NCI-H226 (cell line): ENCODE measurements at regions not wholly inside any gene's neighbourhood (a gene's known extent, or its start where the extent isn't known, plus 50 kb on each side); places are given as distances from the start of the nearest gene placed in this dataset.
"Not testable (repeated sequence)": the region's sequence is repeated elsewhere in the genome, so short reads cannot be mapped to it uniquely, and the experiment has no call there.

Experiments used
- DNase-seq: peaks from one replicate; pipeline ENCODE4 v3.0.0-alpha.2; 2015

GRCh38 chr2:236776695-236777251, 207.1 kb downstream of the ACKR3 start:
- no peak for DNase-seq

GRCh38 chr2:236777408-236777807, 207.8 kb downstream of the ACKR3 start:
- DNase-seq: no peak

DNA sequence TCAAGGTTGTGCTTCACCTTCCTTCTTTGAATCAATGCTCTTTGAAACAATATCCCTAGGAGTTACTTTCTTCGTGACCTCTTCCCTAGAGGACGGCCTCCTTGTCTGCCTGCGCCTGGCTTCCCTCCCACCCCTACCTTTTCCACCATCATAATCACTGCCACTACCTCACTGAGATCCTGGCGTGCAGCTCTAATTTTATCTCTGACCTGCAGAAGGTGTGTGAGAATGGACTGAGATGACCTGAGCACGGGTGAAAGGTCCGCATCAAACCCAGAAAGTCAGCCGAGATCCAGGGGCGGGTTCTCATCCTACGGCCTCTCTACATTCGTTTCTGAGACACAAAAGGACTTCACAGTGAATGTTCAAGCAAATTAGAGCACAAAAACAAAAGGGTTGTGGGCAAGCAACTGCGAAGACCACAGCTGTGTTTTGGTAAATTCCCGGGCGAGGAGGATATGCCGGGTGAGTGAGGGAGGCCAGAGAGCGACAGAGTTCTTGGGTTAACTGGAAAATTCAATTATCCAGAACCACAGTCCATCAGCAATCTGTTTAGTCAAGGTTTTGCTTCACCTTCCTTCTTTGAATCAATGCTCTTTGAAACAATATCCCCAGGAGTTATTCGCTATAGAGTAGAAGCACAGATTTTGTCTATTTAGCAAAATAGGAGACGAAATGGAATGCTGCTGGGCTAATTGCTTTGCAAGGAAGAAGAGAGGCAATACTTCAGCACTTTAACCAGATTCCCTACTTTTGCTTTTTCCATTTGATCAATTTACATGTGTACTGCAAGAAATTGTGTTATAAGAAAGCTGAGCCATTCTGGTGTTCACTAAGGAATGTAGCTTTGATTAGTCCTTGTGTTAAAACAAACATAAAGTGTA, 212.6 kb downstream of the ACKR3 start:
- no peak for DNase-seq

GRCh38 chr2:236782938-236783337, 213.3 kb downstream of the ACKR3 start:
- peak; percentile 26 for DNase-seq

GRCh38 chr2:236783417-236784020, 213.9 kb downstream of the ACKR3 start:
- no peak for DNase-seq

DNA sequence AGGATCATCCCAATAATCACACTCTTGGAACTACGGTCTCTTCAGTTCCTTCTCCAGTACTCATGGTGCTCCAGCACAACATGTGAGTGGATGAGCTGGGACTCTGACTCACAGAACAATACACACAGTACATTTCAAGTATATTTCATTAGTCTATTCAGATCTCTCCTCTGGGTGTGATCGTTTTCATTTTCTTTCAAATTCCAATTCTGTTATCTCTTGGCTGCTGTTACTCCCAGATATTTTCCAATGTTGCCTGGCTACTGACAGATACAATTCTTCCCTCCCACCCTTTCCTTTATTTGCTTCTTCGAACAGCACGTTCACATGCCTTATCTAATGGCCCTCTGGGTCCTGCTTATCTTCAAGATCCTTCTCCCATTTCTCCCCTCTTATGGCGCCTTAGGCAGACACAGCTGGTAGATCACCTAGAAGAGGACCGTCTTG, 216.0 kb downstream of the ACKR3 start:
- DNase-seq: peak; percentile 77

DNA sequence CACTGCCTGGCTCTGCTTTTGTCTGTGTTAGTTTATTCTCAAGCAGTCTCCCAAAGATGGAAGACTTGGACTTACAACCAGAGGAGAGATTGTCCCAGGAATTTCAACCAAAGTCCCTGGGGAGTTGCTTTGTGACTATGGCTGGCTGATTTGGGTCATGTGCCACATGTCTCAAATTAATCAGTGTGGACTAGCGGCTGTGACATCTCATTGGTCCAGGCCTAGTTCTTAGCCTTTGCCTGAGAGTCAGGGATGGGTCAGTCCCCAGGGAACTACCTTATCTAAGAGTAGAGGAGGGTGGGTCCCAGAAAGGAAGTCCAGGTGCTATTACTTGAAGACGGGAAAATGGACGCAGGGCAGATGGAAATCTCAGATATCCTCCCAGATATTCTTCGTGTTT, 217.1 kb downstream of the ACKR3 start:
- no peak for DNase-seq

DNA sequence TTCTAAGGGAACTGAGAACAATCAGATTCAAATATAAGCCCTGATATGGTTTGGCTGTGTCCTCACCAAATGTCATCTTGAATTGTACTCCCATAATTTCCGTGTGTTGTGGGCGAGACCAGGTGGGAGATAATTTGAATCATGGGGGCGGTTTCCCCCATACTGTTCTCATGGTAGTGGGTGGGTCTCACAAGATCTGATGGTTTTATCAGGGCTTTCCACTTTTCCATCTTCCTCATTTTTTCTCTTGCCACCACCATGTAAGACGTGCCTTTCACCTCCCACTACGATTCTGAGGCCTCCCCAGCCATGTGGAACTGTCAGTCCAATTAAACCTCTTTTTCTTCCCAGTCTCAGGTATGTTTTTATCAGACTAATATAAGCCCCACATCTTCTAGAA, 217.8 kb downstream of the ACKR3 start:
- DNase-seq: not testable (repeated sequence)

DNA sequence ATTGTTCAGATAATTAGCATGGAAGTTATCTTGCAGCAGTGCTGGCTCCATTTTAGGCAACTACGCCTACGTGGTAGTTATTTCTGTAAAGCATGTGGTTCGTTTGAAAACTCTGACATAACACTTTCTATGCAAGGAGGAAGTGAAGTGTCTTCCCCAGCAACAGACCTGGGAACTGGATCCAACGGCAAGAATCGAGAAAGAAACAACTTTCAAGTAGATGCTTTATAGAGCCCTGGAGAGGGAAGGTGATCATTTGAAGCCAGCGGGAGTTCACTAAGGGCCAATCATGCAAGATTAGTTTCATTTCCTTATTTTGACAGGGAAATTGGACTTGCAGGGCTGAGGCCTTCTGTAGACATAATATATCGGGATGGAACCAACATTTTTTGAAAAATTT, 218.3 kb downstream of the ACKR3 start:
- no peak for DNase-seq

- no peak for DNase-seq
Observed at GRCh38 chr2:236790963-236791362, 221.3 kb downstream of the ACKR3 start.

DNA sequence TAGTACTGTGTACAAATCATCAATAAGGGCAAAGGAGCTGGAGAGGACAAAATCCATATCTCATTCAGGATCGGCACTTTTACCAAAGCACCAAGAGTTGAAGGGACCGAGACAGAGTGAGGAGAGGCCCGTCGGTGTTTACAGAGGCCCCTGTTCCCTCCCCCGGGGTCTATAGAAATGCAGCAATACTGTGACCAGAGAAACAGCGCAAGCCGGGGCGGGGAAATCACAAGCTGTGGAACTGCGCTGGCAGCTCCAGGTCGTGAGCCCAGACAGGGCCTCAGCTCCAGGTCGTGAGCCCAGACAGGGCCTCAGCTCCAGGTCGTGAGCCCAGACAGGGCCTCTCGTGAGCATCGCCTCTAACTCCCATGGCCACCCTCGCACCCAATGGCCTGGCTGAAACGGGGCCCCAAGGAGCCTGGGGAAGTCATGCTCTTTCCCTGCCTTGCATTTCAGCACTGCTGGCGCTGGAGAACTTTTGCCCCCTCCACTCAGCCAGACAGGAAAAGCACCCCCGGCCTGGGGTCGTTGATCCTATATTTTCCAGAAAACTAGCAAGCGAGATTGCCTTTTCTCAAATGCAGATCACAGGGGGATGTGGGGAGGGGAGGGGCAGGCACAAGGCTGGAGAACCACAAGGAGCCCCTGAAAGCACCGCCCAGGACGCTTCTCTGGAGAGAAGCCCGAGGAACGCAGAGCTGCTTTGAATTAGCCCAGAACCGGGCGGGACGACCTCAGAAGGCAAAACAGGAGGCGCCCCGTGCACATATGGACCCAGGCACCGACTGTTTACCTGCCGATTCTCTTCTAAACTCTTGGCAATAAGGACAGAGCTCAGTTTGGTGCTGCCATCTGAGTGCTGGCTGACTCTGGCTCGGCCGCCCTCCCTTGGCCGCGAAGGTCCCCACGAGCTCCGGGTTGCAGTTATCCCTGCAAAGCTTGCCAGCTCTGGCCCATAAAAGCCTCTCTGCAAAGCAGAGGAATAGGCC, 223.7 kb downstream of the ACKR3 start:
- no peak for DNase-seq

DNA sequence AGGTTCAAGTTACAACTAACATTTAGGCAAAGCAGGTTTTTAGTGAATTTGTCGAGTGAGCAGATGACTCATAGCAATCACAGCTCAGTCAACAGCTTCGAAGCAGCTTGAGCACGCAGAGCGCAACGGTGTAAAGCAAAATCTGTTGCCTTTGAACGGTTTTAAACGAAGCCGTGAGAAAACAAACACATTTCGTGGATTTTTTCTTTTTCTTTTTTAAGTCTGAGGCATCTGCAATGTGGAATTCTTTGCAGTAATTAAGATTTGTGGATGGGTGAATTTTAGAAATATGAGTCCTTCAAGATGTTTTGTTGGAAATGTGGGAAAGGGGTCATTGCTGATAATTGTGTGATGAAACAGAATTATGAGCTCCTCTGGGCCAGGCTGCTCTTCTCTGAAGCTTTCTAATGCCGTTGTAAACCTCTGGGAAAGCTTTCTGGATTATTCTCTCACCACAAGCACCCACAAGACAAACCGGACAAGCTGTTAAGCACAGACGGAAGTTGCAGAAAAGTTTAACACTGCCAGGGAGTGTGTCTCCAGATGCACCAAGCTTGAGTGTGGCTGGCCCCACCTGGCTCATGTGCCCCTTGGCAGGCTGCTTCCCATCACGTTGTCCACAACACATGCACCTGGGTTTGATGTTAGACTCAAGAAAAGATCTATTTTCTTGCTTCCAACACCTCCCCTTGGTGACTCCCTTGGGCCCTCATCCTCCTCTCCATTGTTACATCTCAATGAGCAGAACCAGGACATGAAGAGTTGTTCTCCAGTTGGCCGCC, 224.7 kb downstream of the ACKR3 start:
- no peak for DNase-seq

- DNase-seq: no peak
Observed at GRCh38 chr2:236795169-236795860, 225.7 kb downstream of the ACKR3 start.

- no peak for DNase-seq
Observed at GRCh38 chr2:236795861-236796219, 226.2 kb downstream of the ACKR3 start.

- DNase-seq: no peak
Observed at GRCh38 chr2:236796236-236796635, 226.6 kb downstream of the ACKR3 start.

GRCh38 chr2:236797411-236797810, 227.8 kb downstream of the ACKR3 start:
- no peak for DNase-seq

DNA sequence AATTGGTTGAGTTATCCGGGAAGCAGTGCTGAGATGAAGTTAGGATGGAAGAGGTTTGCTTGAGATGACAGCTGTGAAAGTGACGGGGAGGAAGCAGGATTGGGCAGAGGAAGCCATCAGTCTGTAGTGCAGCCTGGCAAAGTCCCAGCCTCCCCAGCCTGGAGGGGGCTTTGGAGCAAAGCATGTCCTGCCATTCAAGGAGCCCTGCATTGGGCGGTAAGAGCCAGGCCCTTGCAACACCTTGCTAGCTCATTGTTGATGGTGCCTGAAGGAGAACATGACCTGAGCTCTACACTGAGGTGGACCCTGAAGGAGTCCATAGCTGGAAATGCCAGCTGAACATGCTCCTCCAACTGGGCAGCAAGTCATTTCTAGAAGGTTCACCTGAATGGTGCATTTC, 228.9 kb downstream of the ACKR3 start:
- no peak for DNase-seq

GRCh38 chr2:236799391-236800026, 229.9 kb downstream of the ACKR3 start:
- DNase-seq: no peak

- no peak for DNase-seq
Observed at GRCh38 chr2:236802862-236803261, 233.2 kb downstream of the ACKR3 start.

DNA sequence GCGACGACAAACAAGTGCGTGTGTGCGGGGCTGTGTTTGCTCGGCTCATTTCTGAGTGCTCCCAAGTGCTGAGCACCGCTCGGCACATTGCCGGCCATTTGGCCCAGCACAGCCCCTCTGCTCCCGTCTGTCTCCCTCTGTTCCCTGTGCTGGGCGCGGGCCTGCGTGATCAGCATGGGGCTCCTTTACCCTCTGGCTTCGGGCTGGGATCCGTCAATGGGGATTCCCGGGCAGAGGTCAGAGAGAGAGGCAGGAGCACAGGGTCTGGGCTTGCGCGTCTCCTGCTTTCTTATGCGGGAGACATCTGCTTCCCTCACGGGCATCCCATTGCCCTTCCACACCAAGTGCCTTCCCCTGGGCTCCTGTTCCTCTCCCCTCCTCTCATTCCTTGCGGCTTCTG, 234.0 kb downstream of the ACKR3 start:
- no peak for DNase-seq
